Right forelimb (tissue), 1 donor: ENCODE measurements at regions not wholly inside any gene's neighbourhood (a gene's known extent, or its start where the extent isn't known, plus 50 kb on each side); places are given as distances from the start of the nearest gene placed in this dataset.
"Not testable (repeated sequence)": the region's sequence is repeated elsewhere in the genome, so short reads cannot be mapped to it uniquely, and the experiment has no call there.

ENCODE experiments used
- DNase-seq: peaks from one replicate; pipeline ENCODE4 v3.0.0-alpha.2; 2018

- DNase-seq: not testable (repeated sequence)
Observed at GRCh38 chr9:6103911-6104310, 88.5 kb upstream of the RANBP6 start.

- DNase-seq: not testable (repeated sequence)
Observed at GRCh38 chr9:6102336-6102987, 87.0 kb upstream of the RANBP6 start.

- not testable (repeated sequence) for DNase-seq
Observed at GRCh38 chr9:6101725-6102124, 86.3 kb upstream of the RANBP6 start.

GRCh38 chr9:6099346-6099745 lies 83.9 kb upstream of the RANBP6 start:
- DNase-seq: not testable (repeated sequence)

- no peak for DNase-seq
Observed at GRCh38 chr9:6098431-6098830, 83.0 kb upstream of the RANBP6 start.

GRCh38 chr9:6096821-6097220 lies 81.4 kb upstream of the RANBP6 start:
- no peak for DNase-seq

GRCh38 chr9:6090277-6091210 lies 75.1 kb upstream of the RANBP6 start:
- no peak for DNase-seq

GRCh38 chr9:6089300-6089699 lies 73.9 kb upstream of the RANBP6 start:
- no peak for DNase-seq

GRCh38 chr9:6086006-6086655 lies 70.7 kb upstream of the RANBP6 start:
- DNase-seq: no peak

GRCh38 chr9:6080154-6080716 lies 64.8 kb upstream of the RANBP6 start:
- DNase-seq: peak; percentile 91

- no peak for DNase-seq
Observed at GRCh38 chr9:6079386-6079785, 64.0 kb upstream of the RANBP6 start.

GRCh38 chr9:6078382-6079105 lies 63.1 kb upstream of the RANBP6 start:
- no peak for DNase-seq

- no peak for DNase-seq
Observed at GRCh38 chr9:6076851-6077250, 61.4 kb upstream of the RANBP6 start.

- no peak for DNase-seq
Observed at GRCh38 chr9:6073731-6074130, 58.3 kb upstream of the RANBP6 start.

- DNase-seq: no peak
Observed at GRCh38 chr9:6072865-6073264, 57.4 kb upstream of the RANBP6 start.

GRCh38 chr9:6072453-6072852 lies 57.0 kb upstream of the RANBP6 start:
- DNase-seq: no peak

- no peak for DNase-seq
Observed at GRCh38 chr9:6068983-6069382, 53.6 kb upstream of the RANBP6 start.

GRCh38 chr9:6067426-6067825 lies 52.0 kb upstream of the RANBP6 start:
- DNase-seq: no peak
